WTC11 (cell line): ENCODE measurements at regions not wholly inside any gene's neighbourhood (a gene's known extent, or its start where the extent isn't known, plus 50 kb on each side); places are given as distances from the start of the nearest gene placed in this dataset.

Experiments
- ATAC-seq: fragments of 200-7000 bp; cut with Tn5 transposase; 2 replicates; pipeline ENCODE4 v1.10.0; 2021; ENCODE audit warnings: mild to moderate bottlenecking, moderate library complexity
- CTCF ChIA-PET: fragments of 300-600 bp; sonication (Branson Sonifier 250); formaldehyde crosslinking; loops from one replicate; lab custom pipeline; 2021; ENCODE audit warnings: antibody characterized with exemption; lab: Charles Lee
- POLR2A ChIA-PET: fragments of 350-600 bp; sonication (Branson Sonifier 250); formaldehyde crosslinking; loops from one replicate; lab custom pipeline; 2021; ENCODE audit warnings: antibody characterized with exemption; lab: Charles Lee
- DNase-seq: peaks from one replicate; pipeline ENCODE4 v3.0.0; 2021; ENCODE audit warnings: low spot score
- H3K27ac Mint-ChIP-seq: 2 replicates; pipeline ENCODE4 v1.8.0; 2021; ENCODE audit warnings: mixed read lengths
- H3K27me3 Mint-ChIP-seq: 2 replicates; pipeline ENCODE4 v1.8.0; 2021; ENCODE audit warnings: low read depth, mild to moderate bottlenecking, moderate library complexity, mixed read lengths
- H3K36me3 Mint-ChIP-seq: 2 replicates; pipeline ENCODE4 v1.8.0; 2021; ENCODE audit warnings: mixed read lengths
- H3K4me1 Mint-ChIP-seq: 2 replicates; pipeline ENCODE4 v1.8.0; 2022; ENCODE audit warnings: mixed read lengths
- H3K4me3 Mint-ChIP-seq: 2 replicates; pipeline ENCODE4 v1.8.0; 2021; ENCODE audit warnings: mild to moderate bottlenecking, moderate library complexity, mixed read lengths
- H3K9me3 Mint-ChIP-seq: 2 replicates; pipeline ENCODE4 v1.8.0; 2021; ENCODE audit warnings: mixed read lengths
- CREM ChIP-seq: sonication (generic); formaldehyde crosslinking; IDR thresholded peaks from 2 replicates; pipeline ENCODE4 v1.8.1; 2022; ENCODE audit warnings: mild to moderate bottlenecking, missing genetic modification reagents, moderate library complexity
- FOXK1 ChIP-seq: sonication (generic); formaldehyde crosslinking; IDR thresholded peaks from 2 replicates; pipeline ENCODE4 v1.8.0; 2022; ENCODE audit warnings: mild to moderate bottlenecking, moderate library complexity, missing genetic modification reagents
- NFATC4 ChIP-seq: fragments of 250-450 bp; sonication (Bioruptor Pico); IDR thresholded peaks from 2 replicates; pipeline ENCODE4 v1.9.0; 2021; ENCODE audit warnings: mild to moderate bottlenecking
- NFE2L1 ChIP-seq: sonication (generic); formaldehyde crosslinking; IDR thresholded peaks from 2 replicates; pipeline ENCODE4 v1.8.1; 2023; ENCODE audit warnings: missing genetic modification reagents
- ZNF121 ChIP-seq: sonication (generic); formaldehyde crosslinking; IDR thresholded peaks from 2 replicates; pipeline ENCODE4 v1.8.0; 2023; ENCODE audit warnings: missing genetic modification reagents
- ZNF138 ChIP-seq: sonication (generic); formaldehyde crosslinking; conservative IDR thresholded peaks from 2 replicates; pipeline ENCODE4 v1.8.1; 2022; ENCODE audit warnings: mild to moderate bottlenecking, moderate library complexity, missing genetic modification reagents
- ZNF396 ChIP-seq: fragments of 250-450 bp; sonication (Bioruptor Pico); IDR thresholded peaks from 2 replicates; pipeline ENCODE4 v1.8.0; 2021; ENCODE audit warnings: mild to moderate bottlenecking, moderate library complexity, borderline replicate concordance
- ZNF423 ChIP-seq: fragments of 250-450 bp; sonication (Bioruptor Pico); IDR thresholded peaks from 2 replicates; pipeline ENCODE4 v2.1.2; 2022; ENCODE audit warnings: mild to moderate bottlenecking, moderate library complexity
- TF ChIP-seq, protein P1 (sequence below): sonication (generic); formaldehyde crosslinking; IDR thresholded peaks from 2 replicates; pipeline ENCODE4 v1.8.1; 2023; ENCODE audit warnings: mild to moderate bottlenecking, moderate library complexity, missing genetic modification reagents
- TF ChIP-seq, protein P2 (sequence below): fragments of 250-450 bp; sonication (Bioruptor Pico); IDR thresholded peaks from 2 replicates; pipeline ENCODE4 v1.8.0; 2021; ENCODE audit warnings: mild to moderate bottlenecking
- TF ChIP-seq, protein P3 (sequence below): sonication (generic); formaldehyde crosslinking; IDR thresholded peaks from 2 replicates; pipeline ENCODE4 v1.8.0; 2022; ENCODE audit warnings: mild to moderate bottlenecking, missing genetic modification reagents
- TF ChIP-seq, protein P4 (sequence below): sonication (generic); formaldehyde crosslinking; IDR thresholded peaks from 2 replicates; pipeline ENCODE4 v1.8.0; 2023; ENCODE audit warnings: missing genetic modification reagents, mild to moderate bottlenecking, borderline replicate concordance
- TF ChIP-seq, protein P5 (sequence below): fragments of 200-600 bp; IDR thresholded peaks from 2 replicates; pipeline ENCODE4 v1.8.0; 2022; ENCODE audit warnings: antibody characterized with exemption
- TF ChIP-seq, protein P6 (sequence below): sonication (generic); formaldehyde crosslinking; IDR thresholded peaks from 2 replicates; pipeline ENCODE4 v1.8.1; 2023; ENCODE audit warnings: mild to moderate bottlenecking, missing genetic modification reagents

DNA sequence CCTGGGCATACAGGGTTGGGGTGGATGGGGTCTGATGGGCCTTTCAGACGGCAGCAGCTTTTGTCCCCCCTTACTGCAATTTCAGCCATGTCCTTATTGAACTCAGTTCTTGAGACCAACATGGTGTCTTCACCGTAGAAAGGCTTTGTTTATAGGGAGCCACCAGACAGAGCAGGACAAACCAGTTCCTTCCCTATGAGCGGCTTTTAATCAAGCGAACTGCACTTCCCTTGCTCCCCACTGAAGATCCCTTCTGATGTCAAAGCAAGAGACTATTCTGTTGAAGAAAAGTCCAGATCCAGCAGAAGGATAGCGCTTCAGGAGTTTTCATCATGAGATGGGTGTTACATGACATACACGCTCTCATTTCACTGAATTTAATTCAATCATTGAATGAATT lies 100.4 kb downstream of the CD47 start (continued):
- TF ChIP-seq, protein P1, sequence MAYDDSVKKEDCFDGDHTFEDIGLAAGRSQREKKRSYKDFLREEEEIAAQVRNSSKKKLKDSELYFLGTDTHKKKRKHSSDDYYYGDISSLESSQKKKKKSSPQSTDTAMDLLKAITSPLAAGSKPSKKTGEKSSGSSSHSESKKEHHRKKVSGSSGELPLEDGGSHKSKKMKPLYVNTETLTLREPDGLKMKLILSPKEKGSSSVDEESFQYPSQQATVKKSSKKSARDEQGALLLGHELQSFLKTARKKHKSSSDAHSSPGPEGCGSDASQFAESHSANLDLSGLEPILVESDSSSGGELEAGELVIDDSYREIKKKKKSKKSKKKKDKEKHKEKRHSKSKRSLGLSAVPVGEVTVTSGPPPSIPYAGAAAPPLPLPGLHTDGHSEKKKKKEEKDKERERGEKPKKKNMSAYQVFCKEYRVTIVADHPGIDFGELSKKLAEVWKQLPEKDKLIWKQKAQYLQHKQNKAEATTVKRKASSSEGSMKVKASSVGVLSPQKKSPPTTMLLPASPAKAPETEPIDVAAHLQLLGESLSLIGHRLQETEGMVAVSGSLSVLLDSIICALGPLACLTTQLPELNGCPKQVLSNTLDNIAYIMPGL (CRISPR knock-in tag): no peak
- TF ChIP-seq, protein P2, sequence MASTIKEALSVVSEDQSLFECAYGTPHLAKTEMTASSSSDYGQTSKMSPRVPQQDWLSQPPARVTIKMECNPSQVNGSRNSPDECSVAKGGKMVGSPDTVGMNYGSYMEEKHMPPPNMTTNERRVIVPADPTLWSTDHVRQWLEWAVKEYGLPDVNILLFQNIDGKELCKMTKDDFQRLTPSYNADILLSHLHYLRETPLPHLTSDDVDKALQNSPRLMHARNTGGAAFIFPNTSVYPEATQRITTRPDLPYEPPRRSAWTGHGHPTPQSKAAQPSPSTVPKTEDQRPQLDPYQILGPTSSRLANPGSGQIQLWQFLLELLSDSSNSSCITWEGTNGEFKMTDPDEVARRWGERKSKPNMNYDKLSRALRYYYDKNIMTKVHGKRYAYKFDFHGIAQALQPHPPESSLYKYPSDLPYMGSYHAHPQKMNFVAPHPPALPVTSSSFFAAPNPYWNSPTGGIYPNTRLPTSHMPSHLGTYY (CRISPR knock-in tag): no peak
- no peak for TF ChIP-seq ZNF121
- TF ChIP-seq, all 79 proteins: peak for 0

DNA sequence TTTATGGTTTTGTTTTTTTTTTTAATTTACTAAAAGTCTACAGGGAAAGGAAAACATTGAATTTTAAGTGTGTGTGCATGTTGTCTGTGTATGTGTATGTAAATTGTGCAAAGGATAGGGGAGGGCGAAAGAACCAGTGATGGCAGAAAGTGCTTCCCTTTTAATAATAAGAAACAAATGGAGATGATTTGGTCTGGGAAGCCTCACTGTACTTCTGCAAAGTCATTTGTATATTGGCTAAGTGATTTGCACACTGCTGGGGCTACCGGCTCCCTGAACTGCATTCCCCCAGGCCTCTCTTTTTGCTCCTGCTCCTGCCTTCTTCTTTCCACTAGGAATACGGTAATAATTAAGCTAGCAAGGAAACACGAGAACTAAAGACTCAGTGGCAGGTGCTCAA lies 101.2 kb downstream of the CD47 start:
- CTCF ChIA-PET: interaction anchor here (0.6 kb wide), 1 partner anchor 151 kb away, joined by 5 read pairs; no protein-coding TSS in a partner anchor
- H3K9me3 Mint-ChIP-seq: no peaks in the 10 kb centered on the region
- POLR2A ChIA-PET: no interaction called here
- TF ChIP-seq, protein P3, sequence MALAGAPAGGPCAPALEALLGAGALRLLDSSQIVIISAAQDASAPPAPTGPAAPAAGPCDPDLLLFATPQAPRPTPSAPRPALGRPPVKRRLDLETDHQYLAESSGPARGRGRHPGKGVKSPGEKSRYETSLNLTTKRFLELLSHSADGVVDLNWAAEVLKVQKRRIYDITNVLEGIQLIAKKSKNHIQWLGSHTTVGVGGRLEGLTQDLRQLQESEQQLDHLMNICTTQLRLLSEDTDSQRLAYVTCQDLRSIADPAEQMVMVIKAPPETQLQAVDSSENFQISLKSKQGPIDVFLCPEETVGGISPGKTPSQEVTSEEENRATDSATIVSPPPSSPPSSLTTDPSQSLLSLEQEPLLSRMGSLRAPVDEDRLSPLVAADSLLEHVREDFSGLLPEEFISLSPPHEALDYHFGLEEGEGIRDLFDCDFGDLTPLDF (CRISPR knock-in tag): no peak
- no peak for TF ChIP-seq ZNF138 (CRISPR knock-in tag)
- TF ChIP-seq, all 79 proteins: peak for 0
- no peak for DNase-seq
- ATAC-seq: no peak
- Mint-ChIP-seq H3K27ac (no peak overlapping the region), H3K4me3 (no peak overlapping the region), H3K4me1 (0 out of 2 replicates have a peak, but pooled peaks cover 2% of the 10 kb centered on the region), H3K27me3 (no peaks in the 10 kb centered on the region; the same call in 1 of the 2 replicates), H3K36me3 (no peaks in the 10 kb centered on the region)

DNA sequence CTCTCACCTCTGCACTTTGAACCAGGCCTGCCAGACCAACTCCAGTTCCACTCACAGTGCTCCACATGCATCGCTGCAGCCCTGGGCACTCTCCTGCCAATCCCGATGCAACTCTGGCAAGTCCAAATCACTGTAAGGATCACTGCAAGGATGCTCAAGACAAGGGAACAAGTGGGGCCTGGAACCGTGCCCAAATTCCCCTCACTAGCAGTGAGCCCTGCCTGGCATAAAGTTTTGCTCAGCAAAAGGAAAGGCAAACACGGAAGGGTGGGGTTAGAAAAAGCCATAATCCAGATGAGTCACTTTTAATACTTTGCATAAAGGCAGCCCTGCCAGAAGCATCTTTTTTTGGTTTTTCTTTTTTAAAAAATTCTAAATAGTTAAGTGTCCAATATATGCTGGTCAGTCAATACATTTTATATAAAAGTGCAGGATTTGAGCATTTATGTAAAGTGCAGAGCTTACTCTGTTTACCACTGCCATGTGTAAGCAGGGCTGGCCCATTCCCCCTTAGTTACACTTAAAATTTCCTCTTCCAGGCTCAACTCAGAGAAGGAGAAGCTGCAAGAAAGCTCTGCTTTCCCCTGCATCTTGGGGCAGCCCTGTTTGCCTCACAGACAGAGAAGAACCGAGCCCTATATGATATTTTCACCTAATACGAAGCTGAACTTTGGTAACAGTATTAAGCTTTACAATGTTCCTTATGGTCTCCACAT lies 102.2 kb downstream of the CD47 start:
- CTCF ChIA-PET: no interaction called here
- no peak for DNase-seq
- TF ChIP-seq, protein P1 (CRISPR knock-in tag): no peak
- TF ChIP-seq, protein P4, sequence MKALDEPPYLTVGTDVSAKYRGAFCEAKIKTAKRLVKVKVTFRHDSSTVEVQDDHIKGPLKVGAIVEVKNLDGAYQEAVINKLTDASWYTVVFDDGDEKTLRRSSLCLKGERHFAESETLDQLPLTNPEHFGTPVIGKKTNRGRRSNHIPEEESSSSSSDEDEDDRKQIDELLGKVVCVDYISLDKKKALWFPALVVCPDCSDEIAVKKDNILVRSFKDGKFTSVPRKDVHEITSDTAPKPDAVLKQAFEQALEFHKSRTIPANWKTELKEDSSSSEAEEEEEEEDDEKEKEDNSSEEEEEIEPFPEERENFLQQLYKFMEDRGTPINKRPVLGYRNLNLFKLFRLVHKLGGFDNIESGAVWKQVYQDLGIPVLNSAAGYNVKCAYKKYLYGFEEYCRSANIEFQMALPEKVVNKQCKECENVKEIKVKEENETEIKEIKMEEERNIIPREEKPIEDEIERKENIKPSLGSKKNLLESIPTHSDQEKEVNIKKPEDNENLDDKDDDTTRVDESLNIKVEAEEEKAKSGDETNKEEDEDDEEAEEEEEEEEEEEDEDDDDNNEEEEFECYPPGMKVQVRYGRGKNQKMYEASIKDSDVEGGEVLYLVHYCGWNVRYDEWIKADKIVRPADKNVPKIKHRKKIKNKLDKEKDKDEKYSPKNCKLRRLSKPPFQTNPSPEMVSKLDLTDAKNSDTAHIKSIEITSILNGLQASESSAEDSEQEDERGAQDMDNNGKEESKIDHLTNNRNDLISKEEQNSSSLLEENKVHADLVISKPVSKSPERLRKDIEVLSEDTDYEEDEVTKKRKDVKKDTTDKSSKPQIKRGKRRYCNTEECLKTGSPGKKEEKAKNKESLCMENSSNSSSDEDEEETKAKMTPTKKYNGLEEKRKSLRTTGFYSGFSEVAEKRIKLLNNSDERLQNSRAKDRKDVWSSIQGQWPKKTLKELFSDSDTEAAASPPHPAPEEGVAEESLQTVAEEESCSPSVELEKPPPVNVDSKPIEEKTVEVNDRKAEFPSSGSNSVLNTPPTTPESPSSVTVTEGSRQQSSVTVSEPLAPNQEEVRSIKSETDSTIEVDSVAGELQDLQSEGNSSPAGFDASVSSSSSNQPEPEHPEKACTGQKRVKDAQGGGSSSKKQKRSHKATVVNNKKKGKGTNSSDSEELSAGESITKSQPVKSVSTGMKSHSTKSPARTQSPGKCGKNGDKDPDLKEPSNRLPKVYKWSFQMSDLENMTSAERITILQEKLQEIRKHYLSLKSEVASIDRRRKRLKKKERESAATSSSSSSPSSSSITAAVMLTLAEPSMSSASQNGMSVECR (CRISPR knock-in tag): no peak
- no peak for TF ChIP-seq ZNF396 (CRISPR knock-in tag)
- no peak for TF ChIP-seq ZNF423 (CRISPR knock-in tag)
- TF ChIP-seq NFATC4: no peak
- TF ChIP-seq CREM: no peak
- TF ChIP-seq NFE2L1 (CRISPR knock-in tag): no peak
- TF ChIP-seq, protein P5, sequence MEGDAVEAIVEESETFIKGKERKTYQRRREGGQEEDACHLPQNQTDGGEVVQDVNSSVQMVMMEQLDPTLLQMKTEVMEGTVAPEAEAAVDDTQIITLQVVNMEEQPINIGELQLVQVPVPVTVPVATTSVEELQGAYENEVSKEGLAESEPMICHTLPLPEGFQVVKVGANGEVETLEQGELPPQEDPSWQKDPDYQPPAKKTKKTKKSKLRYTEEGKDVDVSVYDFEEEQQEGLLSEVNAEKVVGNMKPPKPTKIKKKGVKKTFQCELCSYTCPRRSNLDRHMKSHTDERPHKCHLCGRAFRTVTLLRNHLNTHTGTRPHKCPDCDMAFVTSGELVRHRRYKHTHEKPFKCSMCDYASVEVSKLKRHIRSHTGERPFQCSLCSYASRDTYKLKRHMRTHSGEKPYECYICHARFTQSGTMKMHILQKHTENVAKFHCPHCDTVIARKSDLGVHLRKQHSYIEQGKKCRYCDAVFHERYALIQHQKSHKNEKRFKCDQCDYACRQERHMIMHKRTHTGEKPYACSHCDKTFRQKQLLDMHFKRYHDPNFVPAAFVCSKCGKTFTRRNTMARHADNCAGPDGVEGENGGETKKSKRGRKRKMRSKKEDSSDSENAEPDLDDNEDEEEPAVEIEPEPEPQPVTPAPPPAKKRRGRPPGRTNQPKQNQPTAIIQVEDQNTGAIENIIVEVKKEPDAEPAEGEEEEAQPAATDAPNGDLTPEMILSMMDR: no peak
- TF ChIP-seq FOXK1 (CRISPR knock-in tag): no peak
- TF ChIP-seq, protein P6, sequence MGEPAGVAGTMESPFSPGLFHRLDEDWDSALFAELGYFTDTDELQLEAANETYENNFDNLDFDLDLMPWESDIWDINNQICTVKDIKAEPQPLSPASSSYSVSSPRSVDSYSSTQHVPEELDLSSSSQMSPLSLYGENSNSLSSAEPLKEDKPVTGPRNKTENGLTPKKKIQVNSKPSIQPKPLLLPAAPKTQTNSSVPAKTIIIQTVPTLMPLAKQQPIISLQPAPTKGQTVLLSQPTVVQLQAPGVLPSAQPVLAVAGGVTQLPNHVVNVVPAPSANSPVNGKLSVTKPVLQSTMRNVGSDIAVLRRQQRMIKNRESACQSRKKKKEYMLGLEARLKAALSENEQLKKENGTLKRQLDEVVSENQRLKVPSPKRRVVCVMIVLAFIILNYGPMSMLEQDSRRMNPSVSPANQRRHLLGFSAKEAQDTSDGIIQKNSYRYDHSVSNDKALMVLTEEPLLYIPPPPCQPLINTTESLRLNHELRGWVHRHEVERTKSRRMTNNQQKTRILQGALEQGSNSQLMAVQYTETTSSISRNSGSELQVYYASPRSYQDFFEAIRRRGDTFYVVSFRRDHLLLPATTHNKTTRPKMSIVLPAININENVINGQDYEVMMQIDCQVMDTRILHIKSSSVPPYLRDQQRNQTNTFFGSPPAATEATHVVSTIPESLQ (CRISPR knock-in tag): no peak

More for the DNA sequence above, 102.2 kb downstream of the CD47 start:
- POLR2A ChIA-PET: no interaction called here
- H3K4me3 Mint-ChIP-seq: no peak overlapping the region
- no peaks in the 10 kb centered on the region for H3K9me3 Mint-ChIP-seq
- 0 out of 2 replicates have a peak, but pooled peaks cover 2% of the 10 kb centered on the region for H3K4me1 Mint-ChIP-seq
- ATAC-seq: no peak
- H3K27ac Mint-ChIP-seq: no peak overlapping the region
- H3K36me3 Mint-ChIP-seq: no peaks in the 10 kb centered on the region
- H3K27me3 Mint-ChIP-seq: no peaks in the 10 kb centered on the region; the same call in 1 of the 2 replicates
